Iris pigment epithelial cell (primary cell): ENCODE measurements at regions not wholly inside any gene's neighbourhood (a gene's known extent, or its start where the extent isn't known, plus 50 kb on each side); places are given as distances from the start of the nearest gene placed in this dataset.

Source experiments
- DNase-seq: peaks from one replicate; pipeline ENCODE4 v3.0.0-alpha.2; 2011; ENCODE audit warnings: low read depth

DNA sequence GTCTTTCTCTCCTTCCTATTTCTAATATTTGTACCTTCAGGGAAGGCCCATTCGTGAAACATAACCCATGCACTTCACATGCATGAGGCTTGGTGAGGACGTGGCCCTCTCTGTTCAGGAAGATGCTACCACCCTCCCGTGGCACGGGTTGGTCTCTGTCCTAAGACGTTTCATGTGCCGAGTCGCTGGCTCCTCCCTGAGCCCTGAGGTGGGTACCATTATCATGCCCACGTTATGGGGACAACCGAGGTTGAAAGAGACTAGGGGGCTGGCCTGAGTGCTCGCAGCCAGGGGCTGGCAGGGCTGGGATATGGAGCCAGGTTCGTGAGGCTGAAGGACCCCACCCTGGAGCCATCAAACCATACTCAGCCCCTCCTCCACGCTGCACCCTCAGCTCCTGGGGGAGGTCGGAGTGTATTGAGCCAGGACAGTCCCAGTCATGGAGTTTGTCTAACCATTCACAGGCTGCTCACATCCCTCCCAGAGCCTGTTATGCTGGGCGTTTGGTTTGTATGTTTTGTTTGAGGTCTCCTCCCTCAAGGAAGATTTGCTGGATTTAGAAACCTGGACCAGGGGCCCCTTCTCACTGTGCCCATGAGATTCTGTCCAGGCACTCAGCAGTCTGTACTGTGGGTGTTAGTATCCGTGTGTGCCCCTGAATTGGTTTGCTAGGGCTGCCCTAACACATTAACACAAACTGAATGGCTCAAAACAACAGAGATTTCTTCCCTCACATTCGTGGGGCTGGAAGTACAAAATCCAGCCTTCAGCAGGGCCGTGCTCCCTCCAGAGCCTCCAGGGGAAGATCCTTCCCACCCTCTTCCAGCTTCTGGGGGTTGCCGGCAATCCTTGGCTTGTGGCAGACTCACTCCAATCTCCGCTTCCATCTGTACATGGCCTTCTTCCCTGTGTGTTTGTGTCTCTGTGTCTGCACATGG is 88.3 kb downstream of the ANKRD60 start:
- no peak for DNase-seq

DNA sequence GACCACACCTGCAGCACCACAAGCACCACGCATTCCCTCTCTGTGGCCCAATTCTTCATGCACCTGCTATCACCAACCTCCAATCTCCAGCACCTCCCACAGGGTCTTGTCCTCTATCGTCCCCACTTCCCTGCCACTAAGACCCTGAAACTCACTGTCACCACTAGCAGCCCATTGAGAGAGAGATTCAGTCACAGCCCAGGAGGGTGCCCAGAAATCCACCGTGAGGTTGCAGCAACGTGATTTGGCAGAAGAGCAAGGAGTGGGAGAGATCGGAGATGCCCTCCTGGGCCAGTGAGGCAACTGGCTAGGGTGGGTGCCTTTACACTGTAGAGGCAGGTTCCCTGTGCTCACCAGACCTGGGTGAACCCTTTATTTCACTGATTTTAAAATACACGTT is 90.1 kb downstream of the ANKRD60 start:
- DNase-seq, result no peak

DNA sequence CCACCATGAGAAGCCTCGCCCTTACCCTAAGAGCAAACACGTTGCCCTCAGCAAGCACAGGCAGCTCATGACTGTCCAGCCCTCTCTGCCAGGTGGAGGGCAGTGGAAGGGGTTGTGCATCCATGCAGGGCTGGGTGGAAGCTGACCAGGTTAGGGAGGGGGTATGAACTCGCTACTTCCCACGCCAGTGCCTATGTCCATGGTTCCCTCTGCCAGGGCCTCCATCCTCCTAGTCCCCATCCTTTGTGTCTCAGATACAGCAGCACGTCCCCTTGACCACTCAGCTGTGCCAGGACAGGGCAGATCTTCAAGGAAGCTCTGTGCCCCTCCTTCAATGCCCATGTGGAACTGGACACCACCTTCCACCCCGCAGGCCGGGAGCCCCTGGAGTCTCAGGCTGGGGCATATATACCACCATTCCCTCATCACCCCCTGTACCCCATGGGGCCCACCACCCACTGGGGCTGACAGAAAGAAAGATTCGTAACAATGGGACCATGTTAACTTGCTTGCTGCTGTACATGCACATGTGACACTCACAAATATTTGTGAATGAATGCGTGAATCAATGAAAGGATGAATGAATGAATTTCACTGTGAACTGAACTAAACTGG is 90.7 kb downstream of the ANKRD60 start:
- DNase-seq, result no peak

DNA sequence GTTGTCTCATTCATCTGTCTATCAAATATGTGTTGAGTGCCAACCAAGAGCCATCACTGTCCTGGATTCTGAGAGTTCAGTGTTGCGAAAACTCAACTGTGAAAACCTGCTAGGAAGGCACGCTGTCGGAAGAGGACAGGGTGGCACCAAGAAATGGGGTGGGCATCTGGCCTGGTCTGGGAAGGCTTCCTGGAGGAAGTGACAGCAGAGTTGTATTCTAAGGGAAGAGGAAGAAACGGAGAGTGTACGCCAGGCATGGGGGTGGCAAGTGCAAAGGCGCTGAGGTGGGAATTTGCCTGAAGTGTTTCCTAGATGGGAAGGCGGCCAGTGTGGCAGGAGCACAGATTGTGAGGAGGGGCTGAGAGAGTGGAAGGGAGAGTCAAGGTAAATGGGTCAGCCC is 91.2 kb downstream of the ANKRD60 start:
- DNase-seq, result no peak

DNA sequence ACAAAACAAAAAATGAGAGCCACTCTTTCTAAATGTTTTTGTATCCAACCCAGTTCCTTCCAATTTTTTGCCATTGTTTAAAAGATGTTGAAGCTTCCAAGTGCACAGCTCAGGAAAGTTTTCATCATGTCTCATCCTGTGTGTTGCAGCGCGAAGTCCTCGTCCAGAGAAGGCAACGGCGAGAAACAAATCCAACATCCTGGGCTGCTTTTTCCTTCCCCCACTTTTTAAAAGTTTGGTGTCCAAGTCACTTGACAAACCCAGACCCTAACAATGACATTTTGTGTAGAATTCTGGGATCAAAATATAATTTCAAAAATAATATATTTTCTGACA is 92.3 kb downstream of the ANKRD60 start:
- DNase-seq, result no peak

DNA sequence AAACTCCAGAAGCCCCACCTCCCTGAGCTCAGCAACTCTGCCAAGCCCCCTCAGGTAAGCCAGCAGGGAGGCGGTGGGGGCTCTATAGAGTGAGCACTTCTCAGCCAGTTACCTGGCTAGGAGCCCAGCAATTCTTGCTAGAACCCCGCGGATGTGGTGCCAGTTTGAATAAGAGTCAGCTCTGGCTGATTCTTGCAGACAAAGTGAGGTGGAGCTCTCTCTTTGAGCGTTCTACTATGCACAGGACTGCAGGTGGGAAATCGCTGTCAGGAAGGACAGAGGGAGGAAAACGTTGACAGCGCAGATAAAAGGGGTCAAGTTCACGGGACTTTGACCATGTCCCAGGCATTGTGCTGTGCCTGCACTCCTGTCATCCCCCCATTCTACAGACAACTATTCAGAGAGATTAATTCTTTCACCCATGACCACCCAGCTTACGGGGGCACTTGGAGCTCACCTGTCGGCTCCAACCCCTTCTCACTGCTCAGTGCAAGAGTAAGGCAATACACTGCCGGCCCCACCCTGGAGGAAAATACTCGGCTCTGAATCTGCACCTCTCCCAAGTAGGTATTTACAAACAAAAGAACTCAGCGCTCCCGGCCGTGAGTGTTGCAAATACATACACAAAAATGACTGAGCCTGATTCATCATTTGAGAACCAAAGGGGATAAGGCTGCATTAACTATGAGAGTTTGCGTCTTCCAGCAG is 92.9 kb downstream of the ANKRD60 start:
- peak; percentile 38 for DNase-seq

DNA sequence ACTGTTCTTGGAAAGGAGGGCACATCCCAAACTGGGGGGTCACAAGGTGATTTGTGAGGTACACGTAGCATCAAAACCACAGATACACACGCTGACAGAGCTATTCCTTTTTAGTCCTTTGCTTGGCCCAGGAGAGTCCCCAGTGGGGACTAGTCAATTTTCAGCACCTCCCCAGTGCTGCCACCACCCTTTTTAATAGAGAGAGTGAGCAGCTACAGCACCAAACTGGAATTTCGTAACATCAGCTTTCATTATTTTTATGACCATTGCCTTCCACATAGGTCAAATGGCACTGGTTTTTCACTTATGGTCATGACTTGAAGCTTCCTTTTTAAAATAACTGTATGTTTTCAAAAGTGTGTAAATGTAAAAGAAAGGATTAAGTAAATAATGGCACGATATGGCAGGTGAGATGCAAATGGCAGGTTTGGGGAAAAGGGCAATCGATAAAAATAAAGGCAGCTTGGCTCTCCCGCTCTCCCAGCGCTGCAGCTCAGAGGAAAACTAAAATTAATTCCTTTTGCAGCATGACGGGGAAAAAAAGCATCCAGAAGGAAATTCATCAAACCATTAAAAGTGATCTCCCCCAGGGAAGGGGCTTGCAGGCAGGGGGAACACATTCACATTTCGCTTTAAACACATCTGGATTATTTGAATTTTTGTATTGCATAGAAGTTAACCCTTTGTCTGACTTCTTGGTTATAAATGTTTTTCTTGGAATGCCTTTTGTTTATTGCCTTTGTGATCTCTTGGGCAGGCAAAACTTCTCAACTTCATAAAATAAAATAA is 95.2 kb downstream of the ANKRD60 start:
- no peak for DNase-seq

DNA sequence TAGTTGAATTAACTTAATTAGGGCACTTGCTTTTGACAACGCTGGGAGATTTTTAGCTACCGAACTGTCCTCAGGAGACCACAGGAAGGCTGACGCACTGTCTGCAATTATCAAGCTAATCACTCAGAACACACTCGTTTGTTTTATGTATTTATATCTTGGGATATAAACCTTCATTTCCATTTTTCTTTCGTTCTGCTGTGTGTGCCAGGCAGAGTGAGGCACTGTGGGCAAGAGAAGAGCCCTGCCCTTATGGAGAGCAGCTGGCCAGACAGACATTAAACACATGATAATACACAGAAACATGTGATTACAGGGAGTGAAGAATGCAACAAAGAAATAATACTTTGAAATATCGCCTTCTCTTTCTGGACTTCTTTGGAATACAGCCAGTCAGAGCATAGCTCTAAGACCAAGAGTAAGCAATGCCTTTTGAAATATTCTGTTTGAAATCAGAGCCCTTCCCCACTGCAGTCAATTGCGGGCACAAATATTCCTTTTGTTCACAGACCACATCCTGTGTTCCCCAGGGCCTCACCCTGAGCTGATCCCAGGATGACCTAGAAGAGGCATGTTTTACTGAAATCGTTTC is 96.8 kb downstream of the ANKRD60 start:
- peak; percentile 91 for DNase-seq

DNA sequence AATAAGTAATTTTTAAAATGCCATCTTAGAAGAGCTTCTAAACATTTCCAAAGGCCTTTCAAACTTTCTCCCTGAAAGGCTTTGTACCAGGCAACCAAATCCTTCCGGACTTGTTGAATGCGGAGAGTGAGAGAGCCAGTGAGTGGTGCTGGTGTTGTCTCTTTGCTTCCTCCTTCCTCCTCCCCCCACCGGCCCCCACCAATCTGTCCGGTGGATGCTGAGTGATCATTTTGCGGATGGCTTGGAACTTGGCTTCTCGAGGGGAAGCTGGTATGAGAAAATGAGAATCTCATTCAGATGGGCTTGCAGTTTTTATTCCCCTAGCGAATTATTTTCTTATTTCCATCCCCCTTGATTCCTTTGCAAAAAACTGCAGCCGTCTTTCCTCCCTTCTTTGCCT is 97.3 kb downstream of the ANKRD60 start:
- peak; percentile 69 for DNase-seq

DNA sequence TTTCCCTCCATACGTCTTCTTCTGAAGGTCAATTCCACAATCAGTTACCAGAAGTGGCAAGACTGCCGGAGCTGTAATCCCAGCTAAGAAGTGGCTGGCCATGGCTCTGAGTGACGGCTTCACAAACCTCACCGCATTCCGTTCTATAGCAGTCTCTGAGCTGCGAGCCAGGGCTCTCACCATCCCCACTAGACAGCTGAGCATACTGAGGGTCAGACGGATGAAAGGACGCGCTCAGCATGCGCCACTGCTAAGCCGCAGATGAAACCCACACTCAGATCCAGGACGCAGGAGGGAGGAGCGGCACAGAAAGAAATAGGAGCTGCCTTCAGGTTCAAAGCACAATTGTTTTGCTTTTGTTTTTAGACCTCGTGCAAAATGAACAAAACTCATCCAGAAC is 97.9 kb downstream of the ANKRD60 start:
- DNase-seq, result peak; percentile 30

DNA sequence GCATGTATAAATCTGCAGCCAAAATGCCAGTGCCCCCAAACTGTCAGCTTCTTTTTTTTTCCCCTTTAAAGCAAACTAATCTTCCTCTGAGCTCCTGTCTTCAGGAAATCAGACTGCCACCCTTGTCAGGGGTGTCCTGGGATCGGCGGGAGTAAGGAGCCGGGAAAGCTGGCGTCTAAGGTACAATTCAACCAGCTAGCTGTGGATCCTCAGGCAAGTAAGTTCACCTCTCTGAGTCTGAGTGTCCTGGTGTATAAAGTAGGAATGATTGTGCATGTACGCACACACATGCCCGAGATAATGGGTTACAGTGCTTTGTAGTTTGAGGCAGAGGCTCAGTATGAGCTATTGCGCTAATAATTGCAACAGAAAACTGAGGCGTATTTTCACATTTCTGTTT is 98.3 kb downstream of the ANKRD60 start:
- no peak for DNase-seq

DNA sequence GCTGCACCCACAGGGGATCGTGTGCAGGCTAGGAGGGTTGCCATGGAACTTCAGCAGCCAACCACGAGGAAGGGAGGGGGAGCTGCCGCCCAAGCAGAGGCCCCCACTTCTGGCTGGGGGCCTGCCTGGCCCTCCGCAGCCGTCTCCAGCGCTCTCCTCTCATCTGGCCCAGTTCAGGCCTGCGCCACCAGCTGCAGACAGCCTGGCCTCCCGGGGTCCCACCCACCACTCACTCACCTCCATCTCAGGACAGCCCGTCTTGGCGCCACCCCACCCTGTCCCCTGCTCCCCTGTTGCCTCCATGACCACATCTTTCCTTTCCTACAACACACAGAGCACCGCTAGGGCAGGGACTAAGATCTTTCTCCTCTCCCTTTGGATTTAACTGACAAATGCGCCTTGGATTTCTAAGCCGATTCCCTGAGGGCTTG is 98.7 kb downstream of the ANKRD60 start:
- no peak for DNase-seq

DNA sequence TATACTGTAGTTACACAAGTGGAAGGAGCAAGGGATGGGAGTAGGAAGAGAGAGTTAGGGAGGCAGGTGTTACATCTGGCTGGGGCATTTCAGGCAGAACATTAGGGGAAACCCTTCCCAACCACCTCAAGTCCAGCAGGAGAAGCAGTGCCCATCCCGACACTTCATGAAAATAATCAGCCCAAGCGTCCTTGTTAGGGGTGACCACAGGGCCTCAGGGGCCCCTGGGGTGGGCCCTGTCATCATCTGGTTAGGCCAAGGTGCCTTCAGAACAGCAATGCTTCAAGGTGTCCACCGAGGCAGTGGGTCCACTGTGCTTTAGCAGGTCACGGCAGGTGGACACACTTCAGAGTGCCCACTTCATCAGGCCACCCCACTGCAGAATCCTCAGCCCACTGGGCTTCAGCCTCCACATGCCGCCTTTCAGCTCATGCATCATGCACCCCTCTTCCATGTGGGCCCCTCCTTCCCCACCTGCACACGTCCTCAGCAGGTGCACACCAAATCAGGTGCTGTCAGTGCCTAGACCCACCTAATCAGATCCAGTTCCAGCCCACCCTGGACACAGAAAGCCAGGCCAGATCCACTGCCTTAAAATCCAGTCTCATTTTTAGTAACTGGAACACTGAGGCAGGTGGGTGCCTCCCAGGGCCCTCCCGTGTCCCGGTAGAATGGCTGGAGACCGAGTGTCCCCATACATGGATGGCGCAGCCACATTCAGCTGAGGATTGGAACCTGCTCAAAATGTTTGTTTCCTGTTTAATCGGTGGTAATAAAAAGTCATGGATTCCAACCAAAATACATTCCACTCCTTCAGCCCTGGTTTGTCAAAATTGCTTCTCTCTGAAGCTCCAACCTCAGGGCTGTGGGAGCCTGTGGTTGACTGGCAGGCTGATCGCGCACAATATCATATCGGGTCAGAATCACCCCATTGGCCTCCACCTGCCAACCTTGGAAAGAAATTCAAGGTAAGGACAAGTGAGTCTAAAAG is 99.5 kb downstream of the ANKRD60 start:
- DNase-seq, result no peak

DNA sequence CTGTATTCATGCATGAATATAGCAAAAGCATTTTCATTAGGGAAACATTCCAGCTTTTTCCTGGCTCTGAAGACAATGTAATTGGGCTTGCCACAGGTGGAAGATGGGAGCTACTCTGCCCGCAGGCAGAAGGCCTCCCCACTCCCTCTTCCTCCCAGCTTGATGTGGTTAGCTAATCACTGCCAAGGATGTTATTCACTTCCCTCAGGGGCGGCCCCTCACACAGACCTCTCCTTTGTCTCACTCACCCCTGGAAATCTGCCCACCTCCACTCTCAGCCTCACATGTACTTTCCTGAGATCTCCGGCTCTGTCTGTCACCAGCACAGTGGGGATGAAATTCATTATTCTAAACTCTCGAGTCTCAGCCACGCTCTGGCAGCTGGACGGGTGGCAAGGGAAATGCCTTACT is 100.7 kb downstream of the ANKRD60 start:
- DNase-seq, result peak; percentile 87

DNA sequence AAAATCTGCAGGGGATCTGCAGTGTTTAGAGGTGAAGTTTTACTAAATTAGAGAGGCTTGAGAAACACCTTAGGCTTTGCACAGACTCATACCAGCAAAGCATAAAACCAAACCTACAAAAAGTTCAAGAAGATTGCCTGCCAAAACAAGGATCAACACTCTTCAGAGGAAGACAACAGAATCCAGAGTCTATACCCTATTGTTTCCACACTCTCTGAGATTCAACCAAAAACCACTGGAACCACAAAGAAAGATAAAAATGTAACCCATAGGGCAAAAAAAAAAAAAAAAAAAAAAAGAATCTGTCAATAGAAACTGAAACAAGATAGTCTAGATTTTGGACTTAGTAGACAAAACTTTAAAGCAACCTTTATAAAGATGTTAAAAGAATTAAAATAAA is 102.7 kb downstream of the ANKRD60 start:
- no peak for DNase-seq

DNA sequence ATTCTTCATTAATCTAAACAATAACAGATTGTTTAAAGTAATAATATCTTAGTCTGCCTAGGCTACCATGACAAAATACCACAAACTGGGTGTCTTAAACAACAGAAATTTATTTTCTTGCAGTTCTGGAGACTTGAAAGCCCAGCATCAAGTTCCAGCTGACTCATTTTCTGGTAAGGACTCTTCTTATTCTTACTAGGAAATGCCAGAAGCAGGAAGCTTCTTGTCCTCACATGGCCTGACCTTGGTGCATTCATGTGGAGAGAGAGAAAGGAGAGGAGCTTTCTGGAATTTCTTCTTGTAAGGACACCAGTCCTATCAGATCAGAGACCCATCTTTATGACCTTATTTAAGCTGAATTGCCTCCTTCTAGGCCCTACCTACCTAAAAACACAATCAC is 110.5 kb downstream of the ANKRD60 start:
- DNase-seq, result peak; percentile 82

DNA sequence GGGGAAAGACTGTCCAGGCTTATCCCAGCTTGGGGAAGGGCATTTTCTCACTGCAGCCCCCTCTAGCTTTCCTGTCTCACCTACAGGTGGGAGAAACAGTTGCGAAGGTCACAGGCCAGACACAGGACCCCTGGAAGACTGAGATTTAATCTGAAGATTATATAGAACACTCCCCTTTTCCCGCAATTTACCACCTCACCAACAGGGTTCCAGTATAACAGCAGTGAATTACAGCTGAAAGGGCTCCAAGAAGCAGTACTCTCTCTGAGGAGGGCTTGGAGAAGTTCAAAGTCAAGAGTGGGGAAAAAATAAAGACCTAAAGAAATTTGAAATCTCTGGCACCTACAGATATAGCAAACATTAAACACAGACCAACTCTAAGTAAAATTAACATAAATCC is 111.9 kb downstream of the ANKRD60 start:
- no peak for DNase-seq

DNA sequence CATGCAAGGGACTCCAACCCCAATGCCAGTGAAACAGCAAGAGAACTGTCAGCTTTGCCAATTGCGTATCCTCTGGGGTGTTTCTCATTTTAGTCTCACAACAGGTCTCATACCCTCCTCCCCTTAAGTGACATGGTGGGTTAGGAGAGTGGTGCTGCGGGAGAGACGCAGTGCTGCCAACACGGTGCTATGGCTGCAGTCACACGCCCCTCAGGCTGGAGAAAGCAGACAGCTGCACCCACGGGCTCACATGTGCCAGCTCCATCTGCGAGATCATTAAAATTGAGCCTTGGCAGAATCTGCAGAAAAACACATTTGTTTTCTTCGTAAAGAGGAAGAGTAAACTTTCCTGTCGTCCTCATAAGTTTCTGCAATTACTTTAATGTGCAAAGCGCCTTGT is 114.7 kb downstream of the ANKRD60 start:
- DNase-seq, result no peak

DNA sequence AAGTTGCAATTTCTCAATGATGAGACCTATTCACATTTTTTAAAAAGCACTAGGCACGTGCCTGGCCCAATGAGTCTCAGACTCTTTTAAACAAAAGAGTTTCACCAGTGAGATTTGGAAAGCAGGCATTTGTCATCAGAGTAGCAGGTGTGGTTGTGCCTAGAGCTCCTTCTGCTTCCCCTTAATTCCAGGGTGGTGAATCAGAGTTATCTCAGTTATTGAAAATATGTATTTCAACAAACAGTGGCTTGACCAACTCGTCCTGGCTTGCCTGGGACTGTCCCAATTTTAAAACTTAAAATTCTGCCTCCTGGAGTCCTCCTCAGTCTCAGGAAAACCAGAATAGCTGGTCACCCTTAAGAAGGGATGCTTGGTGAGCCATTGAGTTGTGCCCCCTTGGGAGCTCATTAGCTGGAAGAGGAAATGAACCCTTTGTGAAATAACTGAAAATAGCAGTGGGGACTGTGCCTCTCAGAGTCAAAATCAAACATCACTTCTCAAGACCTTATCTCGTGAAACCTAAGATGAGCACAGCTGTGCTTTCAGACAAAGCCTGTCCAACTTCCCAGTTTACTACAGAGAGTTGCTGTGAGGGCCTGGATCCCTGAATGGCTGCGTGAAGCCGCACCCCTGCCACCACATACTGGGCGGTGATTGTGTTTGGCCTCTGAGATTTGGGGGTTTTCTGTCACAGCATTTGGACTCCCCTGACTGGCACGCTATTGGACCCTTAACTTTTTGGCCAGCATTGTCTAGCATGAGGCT is 116.3 kb downstream of the ANKRD60 start:
- peak; percentile 73 for DNase-seq
